CD14-positive monocyte (primary cell): ENCODE measurements at regions not wholly inside any gene's neighbourhood (a gene's known extent, or its start where the extent isn't known, plus 50 kb on each side); places are given as distances from the start of the nearest gene placed in this dataset.

Source experiments
- DNase-seq, 3 donors: peaks; one replicate each; pipeline ENCODE4 v3.0.0-alpha.2; 2011 to 2022
- H2AFZ ChIP-seq: 2 replicates; pipeline ENCODE4 v1.6.0; 2012; ENCODE audit warnings: mild to moderate bottlenecking, low read depth, low read length, inconsistent platforms; ENCODE audit not compliant: insufficient read depth, poor library complexity, severe bottlenecking
- H3K27ac ChIP-seq, 2 donors: 1 replicate in 1 of 2; 2 replicates in 1 of 2; pipeline ENCODE4 v1.5.1; 2012 to 2013; ENCODE audit warnings: low read length in 2 of 2, control low read depth in 1 of 2, inconsistent platforms in 1 of 2, low read depth in 1 of 2, mild to moderate bottlenecking in 1 of 2
- H3K27me3 ChIP-seq, 2 donors: one replicate each; pipeline versions ENCODE4 v1.6.0 to v1.6.1; 2011 to 2013; ENCODE audit warnings: low read length in 2 of 2; ENCODE audit not compliant: control insufficient read depth in 2 of 2, insufficient read depth in 2 of 2
- H3K36me3 ChIP-seq, 2 donors: replicated peaks in 1 of 2; 1 replicate in 1 of 2; 2 replicates in 1 of 2; pipeline versions ENCODE4 v1.5.1 to v1.6.1; 2012 to 2013; ENCODE audit warnings: low read length in 2 of 2, control low read depth in 1 of 2, inconsistent platforms in 1 of 2, mild to moderate bottlenecking in 1 of 2; ENCODE audit not compliant: insufficient read depth in 2 of 2, control insufficient read depth in 1 of 2
- H3K4me1 ChIP-seq, 2 donors: 1 replicate in 1 of 2; 2 replicates in 1 of 2; pipeline versions ENCODE4 v1.5.1 to v1.6.1; 2012 to 2013; ENCODE audit warnings: low read length in 2 of 2, control low read depth in 1 of 2, inconsistent platforms in 1 of 2, mild to moderate bottlenecking in 1 of 2, moderate library complexity in 1 of 2; ENCODE audit not compliant: insufficient read depth in 2 of 2, control insufficient read depth in 1 of 2
- H3K4me2 ChIP-seq: replicated peaks from 2 replicates; pipeline ENCODE3; 2012; ENCODE audit warnings: low read length, moderate library complexity, mild to moderate bottlenecking; ENCODE audit not compliant: poor library complexity, severe bottlenecking; ENCODE audit errors: extremely low read depth
- H3K4me3 ChIP-seq, 3 experiments: fragments of 200-600 bp in 1 of 3; sonication (generic) in 1 of 3; replicated peaks in 1 of 3; 1 replicate in 2 of 3; 2 replicates in 1 of 3; pipeline ENCODE4 v1.5.1; 2011 to 2013; ENCODE audit warnings: low read length in 3 of 3, mild to moderate bottlenecking in 3 of 3, control low read depth in 2 of 3, low read depth in 2 of 3, inconsistent platforms in 1 of 3, moderate library complexity in 1 of 3
- H3K79me2 ChIP-seq: 2 replicates; pipeline ENCODE4 v1.6.0; 2012; ENCODE audit warnings: mild to moderate bottlenecking, control low read depth, inconsistent platforms, low read length, moderate library complexity; ENCODE audit not compliant: insufficient read depth
- H3K9ac ChIP-seq: 2 replicates; pipeline ENCODE4 v1.6.0; 2017; ENCODE audit warnings: low read length, mild to moderate bottlenecking; ENCODE audit not compliant: insufficient read depth, poor library complexity, severe bottlenecking
- H3K9me3 ChIP-seq, 2 donors: replicated peaks in 1 of 2; 1 replicate in 1 of 2; 2 replicates in 1 of 2; pipeline versions ENCODE4 v1.5.1 to v1.6.1; 2012 to 2013; ENCODE audit warnings: low read length in 2 of 2, control low read depth in 1 of 2; ENCODE audit not compliant: control insufficient read depth in 1 of 2, insufficient read depth in 1 of 2
- H4K20me1 ChIP-seq: 2 replicates; pipeline ENCODE4 v1.6.0; 2012; ENCODE audit warnings: mild to moderate bottlenecking, low read length, control low read depth, moderate library complexity; ENCODE audit not compliant: insufficient read depth
- H3K27ac Mint-ChIP-seq, 7 donors: one replicate each; pipeline ENCODE4 v1.8.0; 2020; ENCODE audit warnings: mild to moderate bottlenecking in 7 of 7, mixed read lengths in 7 of 7, moderate library complexity in 6 of 7, inconsistent platforms in 2 of 7
- H3K27me3 Mint-ChIP-seq, 3 donors: one replicate each; pipeline ENCODE4 v1.8.0; 2021 to 2022; ENCODE audit warnings: low read depth in 3 of 3, mild to moderate bottlenecking in 3 of 3, mixed read lengths in 3 of 3, moderate library complexity in 3 of 3, inconsistent platforms in 1 of 3
- H3K36me3 Mint-ChIP-seq, 2 donors: one replicate each; pipeline ENCODE4 v1.8.0; 2020; ENCODE audit warnings: mixed read lengths in 2 of 2, inconsistent platforms in 1 of 2, mild to moderate bottlenecking in 1 of 2
- H3K4me1 Mint-ChIP-seq: one replicate; pipeline ENCODE4 v1.8.0; 2020; ENCODE audit warnings: mild to moderate bottlenecking, mixed read lengths
- H3K4me3 Mint-ChIP-seq, 2 donors: one replicate each; pipeline ENCODE4 v1.8.0; 2020; ENCODE audit warnings: mild to moderate bottlenecking in 2 of 2, mixed read lengths in 2 of 2, moderate library complexity in 1 of 2
- H3K9me3 Mint-ChIP-seq, 7 donors: one replicate each; pipeline ENCODE4 v1.8.0; 2020 to 2022; ENCODE audit warnings: mixed read lengths in 7 of 7, mild to moderate bottlenecking in 6 of 7, moderate library complexity in 6 of 7, inconsistent platforms in 2 of 7
- CTCF ChIP-seq: fragments of 200-600 bp; IDR thresholded peaks from one replicate; pipeline ENCODE4 v1.8.0; 2022; ENCODE audit warnings: antibody characterized with exemption, mild to moderate bottlenecking
- WGBS: methylation state at CpG from one replicate; pipeline ENCODE4 v1.1.5; 2013; ENCODE audit warnings: missing lambda C conversion rate; ENCODE audit not compliant: insufficient coverage; 5-methylcytosine and 5-hydroxymethylcytosine counted together
- intact Hi-C, 2 donors: fragments of 100-400 bp; cut with micrococcal nuclease; formaldehyde crosslinking; loops; one replicate each; pipeline versions ENCODE4 v1.15.0 to v1.15.1; 2023

- Histone ChIP-seq H3K4me2 (no peak overlapping the region), H2AFZ (no peak overlapping the region), H3K79me2 (no peaks in the 10 kb centered on the region), H3K4me3 (no peak overlapping the region), H3K9me3 (peaks cover 0 to 8% of the 10 kb centered on the region in 2 donors), H3K9ac (no peak overlapping the region), H4K20me1 (no peaks in the 10 kb centered on the region), H3K27ac (no peak overlapping the region), H3K27me3 (no peaks in the 10 kb centered on the region), H3K36me3 (no peaks in the 10 kb centered on the region), H3K4me1 (no peaks in the 10 kb centered on the region)
- Mint-ChIP-seq H3K9me3 (peaks cover 0 to 3% (median 0%) of the 10 kb centered on the region in 7 donors), H3K4me3 (no peak overlapping the region), H3K27me3 (no peaks in the 10 kb centered on the region), H3K36me3 (no peaks in the 10 kb centered on the region), H3K4me1 (no peaks in the 10 kb centered on the region), H3K27ac (no peak overlapping the region)
- WGBS = no CpG with 5 or more reads among the region's 2 CpGs
- no peak for TF ChIP-seq CTCF
- no peak for DNase-seq
- intact Hi-C loops = no loop called here
These were observed 461.1 kb upstream of the CYLC2 start for GRCh38 chr9:102534031-102534430.

GRCh38 chr9:102521097-102521755, 473.9 kb upstream of the CYLC2 start:
- Histone ChIP-seq H3K4me1 (no peaks in the 10 kb centered on the region), H3K27ac (no peak overlapping the region), H4K20me1 (no peaks in the 10 kb centered on the region), H3K79me2 (no peaks in the 10 kb centered on the region), H3K27me3 (no peaks in the 10 kb centered on the region), H2AFZ (no peak overlapping the region), H3K36me3 (no peaks in the 10 kb centered on the region), H3K9ac (no peak overlapping the region), H3K4me2 (no peak overlapping the region), H3K9me3 (no peaks in the 10 kb centered on the region), H3K4me3 (no peak overlapping the region)
- no peak for DNase-seq
- H3K27me3 Mint-ChIP-seq = no peaks in the 10 kb centered on the region
- WGBS = no CpG with 5 or more reads among the region's 3 CpGs
- H3K27ac Mint-ChIP-seq = no peak overlapping the region
- H3K36me3 Mint-ChIP-seq = no peaks in the 10 kb centered on the region
- no peak overlapping the region for H3K4me3 Mint-ChIP-seq
- peaks cover 0 to 2% (median 0%) of the 10 kb centered on the region in 7 donors for H3K9me3 Mint-ChIP-seq
- TF ChIP-seq CTCF = no peak
- H3K4me1 Mint-ChIP-seq = no peaks in the 10 kb centered on the region
- intact Hi-C loops = no loop called here
